Fibroblast of skin of right biceps (primary cell): ENCODE measurements at regions not wholly inside any gene's neighbourhood (a gene's known extent, or its start where the extent isn't known, plus 50 kb on each side); places are given as distances from the start of the nearest gene placed in this dataset.
"Not testable (repeated sequence)": the region's sequence is repeated elsewhere in the genome, so short reads cannot be mapped to it uniquely, and the experiment has no call there.

ENCODE experiments used
- DNase-seq: peaks from one replicate; pipeline ENCODE4 v3.0.0-alpha.2; 2013

DNA sequence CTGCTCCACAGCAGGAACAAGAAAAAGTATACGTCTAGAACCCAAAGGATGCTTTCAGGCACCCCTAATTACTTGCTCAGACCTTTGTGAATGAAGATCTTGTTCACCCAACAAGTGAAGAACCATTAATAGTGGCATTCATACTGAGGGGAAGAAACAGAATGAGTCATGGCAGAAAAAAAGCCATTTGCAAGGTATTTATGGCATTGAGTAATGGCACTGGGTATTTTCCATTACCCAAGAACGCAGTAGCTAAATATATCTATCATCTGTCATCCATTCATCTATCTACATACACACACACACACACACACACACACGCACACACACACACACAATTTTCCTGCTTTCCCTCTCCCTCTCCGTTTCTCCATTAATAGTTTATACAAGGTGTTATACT, 56.4 kb upstream of the XIRP2 start:
- no peak for DNase-seq

DNA sequence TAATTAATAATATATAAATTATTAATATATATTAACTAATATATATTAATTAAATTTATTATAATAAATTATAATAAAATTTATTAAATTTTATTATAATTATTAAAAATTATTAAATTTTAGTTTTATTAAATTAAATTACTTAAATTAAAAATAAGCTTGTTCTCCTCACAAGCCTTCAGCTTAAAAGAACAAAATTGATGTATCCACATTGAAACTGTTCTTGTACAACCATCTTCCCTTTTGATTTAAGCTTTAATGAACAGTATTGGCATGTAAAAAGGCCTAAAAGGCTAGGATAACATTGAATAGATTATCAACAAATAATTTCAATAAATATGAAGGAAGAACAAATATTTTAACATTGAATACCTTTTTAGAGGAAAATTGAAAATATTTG, 62.4 kb upstream of the XIRP2 start:
- no peak for DNase-seq

DNA sequence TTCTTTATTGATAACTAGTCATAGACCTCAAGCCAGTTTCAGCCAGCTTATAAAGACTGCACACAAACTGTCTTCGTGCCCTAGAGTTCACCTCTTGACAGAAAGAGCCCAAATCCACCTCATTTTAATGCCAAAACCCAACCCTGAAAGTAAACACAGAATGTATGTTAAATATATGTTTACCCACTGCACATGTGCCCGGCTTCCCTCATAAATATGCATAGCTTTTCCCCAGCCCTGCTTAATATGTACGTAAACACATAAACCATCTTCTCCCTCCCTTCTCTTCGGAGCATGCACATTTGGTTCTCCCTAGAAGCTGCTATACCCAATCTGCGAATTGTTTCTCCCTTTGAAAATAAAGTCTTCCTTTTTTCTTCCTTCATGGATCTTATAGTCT, 73.9 kb upstream of the XIRP2 start:
- DNase-seq = no peak

DNA sequence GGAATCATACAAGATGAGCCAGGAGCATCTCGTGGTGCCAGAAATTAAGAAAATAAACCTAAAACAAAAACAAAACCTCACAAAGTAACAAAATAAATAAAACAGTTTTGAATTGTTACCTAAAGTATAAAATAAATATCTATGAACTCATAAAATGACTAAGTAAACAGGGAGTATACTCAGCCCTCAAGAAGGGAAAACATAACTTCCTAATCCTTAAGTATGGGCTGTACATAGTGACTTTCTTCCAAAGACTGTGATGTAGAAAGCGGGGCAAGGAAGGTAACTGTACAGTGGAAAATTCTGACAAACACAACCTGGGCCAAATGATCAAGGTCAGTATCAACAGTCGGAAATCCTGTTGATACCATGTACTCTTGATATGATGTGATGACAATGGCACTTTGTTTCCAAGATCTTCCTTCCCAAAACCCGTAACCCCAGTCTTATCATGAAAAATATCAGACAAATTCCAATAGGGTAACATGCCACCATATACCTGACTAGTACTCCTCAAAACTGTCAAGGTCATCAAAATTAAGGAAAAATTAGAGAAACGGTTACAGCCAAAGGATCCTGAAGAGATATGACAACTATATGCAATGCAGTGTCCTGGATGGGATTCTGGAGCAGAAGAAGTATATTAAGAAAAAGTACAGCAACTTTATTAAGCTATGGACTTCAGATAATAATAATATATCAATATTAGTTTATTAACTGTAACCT, 76.0 kb upstream of the XIRP2 start:
- DNase-seq = no peak

DNA sequence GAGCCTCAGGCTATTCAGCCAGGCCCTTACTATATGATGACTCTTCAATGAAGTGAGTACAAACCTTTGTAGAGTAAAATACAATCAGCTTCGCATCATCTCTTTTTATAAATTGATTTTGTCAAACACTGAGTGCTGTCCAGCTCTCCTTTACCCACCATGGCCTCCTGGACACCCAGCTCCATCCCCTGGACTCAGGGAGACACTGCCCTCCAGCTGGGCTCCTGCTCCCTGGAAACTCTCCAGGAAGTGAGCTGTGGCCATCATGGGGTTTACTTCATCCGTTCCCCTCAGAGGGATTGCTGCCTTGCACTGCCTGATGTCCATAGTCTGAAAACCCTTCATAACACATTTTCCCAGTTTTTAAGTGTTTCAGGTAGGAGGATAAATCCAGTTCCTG, 82.5 kb upstream of the XIRP2 start:
- no peak for DNase-seq

DNA sequence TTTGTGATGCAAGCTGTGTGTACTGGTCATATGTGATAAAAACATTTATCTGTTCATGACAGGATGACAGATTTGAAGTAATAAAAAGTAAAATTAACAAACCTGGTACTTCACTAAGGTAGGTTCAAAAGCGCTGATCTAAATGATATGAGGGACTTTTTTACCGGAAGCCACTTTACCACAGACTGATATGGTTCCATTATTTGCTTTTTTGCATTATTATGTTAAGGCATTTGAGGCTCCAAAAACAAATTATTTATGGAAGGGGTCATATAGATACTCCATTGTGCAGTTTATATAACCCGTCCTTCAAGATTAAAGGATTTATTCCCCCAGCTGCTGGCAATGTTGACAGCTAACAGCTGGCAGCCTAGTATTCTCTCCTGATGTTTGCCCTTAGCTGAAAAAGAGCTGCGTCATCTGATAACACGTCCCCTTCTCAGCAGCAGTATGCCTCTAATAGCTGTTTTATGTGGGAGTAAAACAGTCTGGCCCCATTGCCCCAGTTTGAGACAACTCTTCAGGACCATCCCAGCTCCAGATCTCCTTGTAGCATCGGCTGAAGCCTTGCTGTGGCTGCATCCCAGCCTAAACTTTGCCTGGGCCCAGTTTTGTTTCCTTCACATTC, 84.8 kb upstream of the XIRP2 start:
- no peak for DNase-seq

DNA sequence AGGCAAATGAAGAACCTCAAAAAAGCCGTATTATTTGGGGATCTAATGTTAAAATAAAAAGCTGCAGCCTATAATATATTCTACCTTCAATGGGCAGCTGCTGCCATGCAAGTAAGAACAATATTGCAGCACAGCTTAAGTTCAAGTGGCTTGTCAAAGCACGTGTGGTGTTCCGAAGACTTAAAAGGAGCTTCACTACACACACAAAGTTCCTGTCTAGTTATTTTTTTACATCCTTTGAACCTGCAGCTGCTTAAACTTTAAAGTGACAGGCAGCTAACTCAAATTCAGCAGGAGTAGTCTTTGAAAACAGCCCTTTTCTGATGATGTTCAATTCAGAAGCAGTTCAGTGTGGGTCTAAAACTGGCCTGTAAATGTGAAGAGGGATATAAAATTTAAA, 85.8 kb upstream of the XIRP2 start:
- no peak for DNase-seq

DNA sequence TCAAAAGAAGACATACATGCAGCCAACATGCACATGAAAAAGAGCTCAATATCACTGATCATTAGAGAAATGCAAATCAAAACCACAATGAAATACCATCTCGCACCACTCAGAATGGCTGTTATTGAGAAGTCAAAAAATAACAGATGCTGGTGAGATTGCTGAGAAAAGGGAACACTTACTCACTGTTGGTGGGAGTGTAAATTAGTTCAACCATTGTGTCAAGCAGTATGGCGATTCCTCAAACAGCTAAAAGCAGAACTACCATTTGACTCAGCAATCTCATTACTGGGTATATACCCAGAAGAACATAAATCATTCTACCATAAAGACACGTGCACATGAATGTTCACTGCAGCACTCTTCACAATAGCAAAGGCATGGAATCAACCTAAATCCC, 95.5 kb upstream of the XIRP2 start:
- DNase-seq = no peak

DNA sequence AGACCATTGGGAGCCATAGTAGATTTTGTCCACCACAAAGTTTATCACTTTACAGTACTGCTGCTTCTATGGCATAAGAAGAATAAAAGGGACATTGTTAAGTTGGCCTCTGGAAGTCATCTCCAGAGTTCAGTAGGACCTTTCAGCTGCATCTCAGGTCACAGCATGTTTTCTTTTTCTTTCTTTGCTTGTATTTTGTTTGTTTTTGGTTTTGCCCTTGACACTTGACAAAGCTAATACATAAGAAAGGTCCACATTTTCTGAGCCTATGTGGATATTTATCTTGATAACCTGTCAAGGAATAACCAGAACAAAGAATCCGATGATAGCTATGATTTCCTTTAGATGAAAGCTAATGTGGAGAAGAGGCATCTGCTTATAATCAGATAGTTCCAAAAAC, 101.6 kb upstream of the XIRP2 start:
- DNase-seq = no peak

DNA sequence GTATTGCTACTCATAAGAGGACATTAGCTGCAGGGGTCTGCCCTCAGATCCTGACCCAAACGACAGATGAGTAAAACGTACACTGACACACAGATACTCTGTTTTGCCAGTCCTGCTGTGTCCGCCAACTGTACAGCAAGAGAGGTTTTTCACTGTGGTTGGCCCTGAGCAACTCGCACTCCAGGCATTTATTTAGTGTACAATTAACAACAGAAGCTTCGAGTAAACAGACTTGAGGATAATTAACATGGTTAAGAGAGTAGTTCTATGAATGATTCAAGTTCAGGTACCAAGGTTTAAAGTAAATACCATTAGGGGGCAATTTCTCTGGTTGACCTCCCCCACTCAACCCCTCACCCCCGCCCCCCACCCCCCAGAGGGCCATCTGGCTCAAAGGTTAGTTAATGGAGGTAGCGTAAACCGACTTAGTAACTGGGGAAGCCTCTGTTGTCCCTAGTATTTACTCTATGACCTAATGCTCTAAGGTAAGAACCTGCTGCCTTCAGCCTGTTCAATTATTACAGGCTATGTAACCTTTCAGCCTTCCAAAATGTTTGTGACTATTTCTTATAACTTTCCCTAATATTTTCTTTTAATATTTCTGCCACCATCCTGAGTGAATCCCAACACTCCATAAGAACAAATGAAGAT, 103.9 kb upstream of the XIRP2 start:
- no peak for DNase-seq

DNA sequence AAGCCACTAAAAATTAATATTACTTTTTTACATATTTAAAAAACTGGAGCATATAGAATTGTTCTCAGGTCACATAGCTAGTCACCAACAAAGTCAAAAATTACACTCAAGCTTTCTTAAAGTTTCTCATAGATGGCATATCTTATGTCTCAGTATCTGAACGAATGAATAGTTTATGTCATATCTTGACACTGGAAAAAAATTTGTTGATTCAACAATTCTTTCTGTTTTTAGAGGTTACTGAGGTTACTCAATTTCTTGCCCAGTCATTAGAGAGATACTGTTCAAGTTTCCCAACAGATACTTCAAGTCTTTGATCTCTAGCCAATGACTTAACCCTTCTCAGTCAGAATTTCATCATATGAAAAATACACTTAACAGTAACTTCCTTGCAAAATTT, 113.1 kb upstream of the XIRP2 start:
- DNase-seq = no peak

DNA sequence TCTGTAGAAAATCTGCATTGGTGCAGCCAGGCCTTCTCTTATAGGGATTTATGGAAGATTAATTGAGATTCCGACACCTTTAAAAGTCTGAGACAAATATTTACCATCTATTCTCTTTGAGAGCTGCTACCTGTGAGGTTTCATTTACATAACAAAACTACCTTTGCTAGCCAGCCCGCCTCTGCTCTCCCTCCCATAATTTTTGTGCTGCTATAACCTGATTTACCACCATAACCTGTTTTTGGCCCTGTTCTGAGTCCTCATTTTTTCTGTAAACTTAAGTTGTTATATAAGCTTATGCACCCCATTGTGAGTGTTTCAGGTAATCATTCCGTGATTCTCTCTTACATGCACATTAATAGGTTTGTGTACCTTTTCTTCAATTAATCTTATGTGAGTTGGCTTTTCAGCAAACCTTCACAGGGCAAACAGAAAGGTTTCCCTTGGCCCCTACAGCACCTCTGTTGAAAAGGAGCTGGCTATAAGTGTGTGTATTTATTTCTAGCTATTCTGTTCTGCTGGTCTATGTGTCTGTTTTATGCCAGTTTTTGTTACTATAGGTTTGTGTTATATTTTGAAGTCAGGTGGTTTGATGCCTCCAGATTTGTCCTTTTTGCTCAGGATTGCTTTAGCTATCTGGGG, 114.9 kb upstream of the XIRP2 start:
- no peak for DNase-seq

DNA sequence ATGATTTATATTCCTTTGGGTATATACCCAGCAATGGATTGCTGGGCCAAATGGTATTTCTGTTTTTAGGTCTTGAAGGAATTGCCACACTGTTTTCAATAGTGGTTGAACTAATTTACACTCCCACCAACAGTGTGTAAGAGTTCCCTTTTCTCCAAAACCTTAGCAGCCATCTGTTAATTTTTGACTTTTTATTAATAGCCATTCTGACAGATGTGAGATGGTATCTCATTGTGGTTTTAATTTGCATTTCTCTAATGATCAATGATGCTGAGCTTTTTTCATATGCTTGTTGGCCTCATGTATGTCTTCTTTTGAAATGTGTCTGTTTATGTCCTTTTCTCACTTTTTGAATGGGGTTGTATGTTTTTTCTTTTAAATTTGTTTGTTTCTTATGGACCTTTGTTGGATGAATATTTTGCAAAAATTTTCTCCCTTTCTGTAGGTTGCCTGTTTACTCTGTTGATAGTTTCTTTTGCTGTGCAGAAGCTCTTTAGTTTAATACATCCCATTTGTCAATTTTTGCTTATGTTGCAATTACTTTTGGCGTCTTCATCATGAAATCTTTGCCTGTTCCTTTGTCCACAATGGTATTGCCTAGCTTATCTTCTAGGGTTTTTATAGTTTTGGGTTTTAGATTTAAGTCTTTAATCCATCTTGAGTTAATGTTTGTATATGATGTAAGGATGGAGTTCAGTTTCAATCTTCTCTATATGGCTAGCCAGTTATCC, 119.7 kb upstream of the XIRP2 start:
- DNase-seq = no peak

DNA sequence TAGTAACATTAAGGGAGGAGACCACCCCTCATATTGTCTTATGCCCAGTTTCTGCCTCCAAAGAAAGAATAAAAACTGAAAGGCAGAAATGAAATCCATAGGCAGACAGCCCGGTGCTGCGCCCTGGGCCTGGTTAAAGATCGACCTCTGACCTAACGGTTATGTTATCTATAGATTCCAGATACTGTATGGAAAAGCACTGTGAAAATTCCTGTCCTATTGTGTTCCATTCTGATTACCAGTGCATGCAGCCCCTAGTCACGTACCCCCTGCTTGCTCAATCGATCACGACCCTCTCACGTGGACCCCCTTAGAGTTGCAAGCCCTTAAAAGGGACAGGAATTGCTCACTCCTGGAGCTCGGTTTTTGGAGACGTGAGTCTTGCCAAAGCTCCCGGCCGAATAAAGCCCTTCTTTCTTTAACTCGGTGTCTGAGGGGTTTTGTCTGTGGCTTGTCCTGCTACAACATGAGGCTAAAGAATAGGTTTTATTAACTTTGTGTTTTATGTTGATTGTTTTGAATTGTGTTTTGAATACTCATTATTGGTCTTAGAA, 121.4 kb upstream of the XIRP2 start:
- not testable (repeated sequence) for DNase-seq

DNA sequence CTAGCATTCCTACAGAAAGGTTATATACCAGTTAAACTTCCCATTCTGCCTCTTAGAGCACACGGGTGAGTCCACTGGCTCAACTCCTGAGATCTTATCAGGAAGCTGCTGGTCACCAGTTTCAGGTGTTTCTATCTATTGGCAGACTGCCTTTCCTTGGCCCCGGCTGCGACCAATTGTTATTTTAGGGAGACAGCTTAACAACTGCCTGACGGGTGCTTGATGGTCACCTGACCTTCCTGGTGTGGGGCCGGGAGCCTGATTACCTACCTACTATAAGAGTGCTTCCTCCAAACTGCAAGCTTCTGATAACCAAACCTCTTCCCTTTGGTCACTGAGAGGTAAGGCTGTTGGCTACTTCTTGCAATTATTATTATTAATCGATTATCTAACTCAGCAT, 122.1 kb upstream of the XIRP2 start:
- DNase-seq = no peak

DNA sequence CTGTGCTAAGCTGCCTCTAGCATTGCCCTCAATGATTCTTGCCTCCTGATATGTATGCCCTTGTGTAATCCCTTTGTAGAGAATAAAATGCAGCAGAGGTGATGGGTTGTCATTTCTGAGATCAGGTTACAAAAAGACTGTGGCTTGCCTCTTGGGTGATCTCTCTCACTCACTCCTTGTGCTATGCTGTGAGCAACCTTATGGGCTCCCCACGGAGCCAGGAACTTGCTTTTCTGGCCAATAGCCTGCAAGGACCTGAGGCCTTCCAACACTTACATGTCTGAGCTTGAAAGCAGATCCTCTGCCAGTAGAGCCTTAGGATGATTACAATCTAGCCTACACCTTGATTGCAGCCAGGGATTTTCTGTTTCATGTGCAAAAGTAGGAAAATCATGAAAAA, 123.1 kb upstream of the XIRP2 start:
- DNase-seq = no peak

DNA sequence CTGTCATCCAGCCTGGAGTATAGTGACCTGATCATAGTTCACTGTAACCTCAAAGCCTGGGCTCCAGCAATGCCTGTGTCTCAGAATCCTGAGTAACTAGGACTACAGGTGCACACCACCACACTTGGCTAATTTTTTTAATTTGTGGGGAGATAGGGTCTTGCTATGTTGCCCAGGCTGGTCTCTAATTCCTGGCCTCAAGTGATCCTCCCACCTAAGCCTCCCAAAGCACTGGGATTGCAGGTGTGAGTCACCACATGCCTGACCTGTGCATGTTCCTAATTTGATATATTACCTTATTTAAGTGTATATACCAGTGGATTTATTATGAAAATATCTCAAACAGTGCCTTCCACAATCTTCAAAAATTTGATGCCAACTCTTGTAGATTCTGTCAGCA, 123.6 kb upstream of the XIRP2 start:
- DNase-seq = no peak

DNA sequence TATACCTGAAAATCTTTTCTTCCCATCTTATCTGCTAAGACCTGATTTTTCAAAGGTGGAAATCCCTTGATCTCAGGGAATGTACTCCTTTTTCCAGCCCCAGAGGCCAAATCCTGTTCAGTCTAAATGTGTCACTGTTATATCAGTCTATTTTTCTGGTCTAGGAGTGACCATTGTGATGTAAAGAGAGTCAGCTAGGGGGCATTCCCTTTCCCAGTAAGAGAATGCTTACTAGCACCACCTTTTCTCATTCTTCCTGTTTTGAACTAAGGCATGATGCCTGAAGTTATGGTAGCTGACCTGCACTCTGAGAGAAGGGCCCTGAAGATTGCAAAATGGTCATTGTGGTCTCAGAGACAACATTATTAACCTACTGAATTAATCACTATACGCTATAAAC, 124.1 kb upstream of the XIRP2 start:
- no peak for DNase-seq

DNA sequence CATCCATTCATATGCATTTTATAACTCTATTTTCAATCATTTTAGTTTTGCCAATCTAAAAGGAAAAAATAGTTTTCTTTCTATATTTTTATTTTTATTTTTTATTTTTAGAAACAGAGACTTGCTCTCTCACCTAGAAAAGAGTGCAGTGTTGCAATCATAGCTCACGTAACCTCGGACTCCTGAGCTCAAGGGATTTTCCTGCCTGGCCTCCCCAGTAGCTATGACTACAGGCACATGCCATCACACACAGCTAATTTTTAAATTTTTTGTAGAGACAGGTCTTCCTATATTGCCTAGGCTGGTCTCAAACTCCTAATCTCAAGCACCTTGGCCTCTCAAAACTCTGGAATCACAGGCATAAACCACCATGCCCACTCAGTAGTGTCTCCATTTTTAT, 125.5 kb upstream of the XIRP2 start:
- DNase-seq = no peak

DNA sequence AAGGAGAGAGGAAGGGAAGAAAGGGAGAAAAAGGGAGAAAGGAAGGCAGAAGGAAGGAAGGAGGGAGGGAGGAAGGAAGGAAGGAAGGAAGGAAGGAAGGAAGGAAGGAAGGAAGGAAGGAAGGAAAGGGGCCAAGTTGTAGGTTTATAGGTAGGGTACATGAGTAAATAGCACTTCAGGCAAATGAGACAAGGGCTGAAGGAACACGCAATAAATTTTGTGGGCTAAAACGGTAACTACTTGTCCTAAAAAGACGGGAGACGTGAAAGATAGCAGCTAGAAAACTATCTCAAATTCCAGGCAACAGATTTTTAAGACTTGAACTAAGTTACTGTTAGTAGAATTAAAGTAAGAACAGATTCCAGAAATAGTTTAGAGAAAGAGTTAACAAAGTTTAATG, 129.3 kb upstream of the XIRP2 start:
- no peak for DNase-seq

DNA sequence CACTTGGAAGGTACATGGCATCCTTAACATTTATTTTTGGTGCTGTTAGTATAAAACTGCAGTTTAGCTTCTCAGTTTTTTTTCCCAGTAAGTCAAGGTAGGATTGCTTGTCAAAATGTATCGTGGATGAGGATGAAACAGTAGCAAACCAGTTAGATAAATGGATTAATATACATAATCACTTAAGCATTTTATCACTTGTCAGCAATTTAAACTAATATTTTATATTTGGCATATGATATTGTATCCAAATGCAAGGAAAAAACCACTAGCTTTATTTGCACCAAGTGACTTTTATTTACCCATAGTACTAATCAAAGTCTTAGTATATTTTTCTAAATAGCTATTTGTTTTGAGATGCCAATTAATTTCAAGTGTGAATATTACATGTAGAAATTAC, 137.7 kb upstream of the XIRP2 start:
- DNase-seq = no peak

DNA sequence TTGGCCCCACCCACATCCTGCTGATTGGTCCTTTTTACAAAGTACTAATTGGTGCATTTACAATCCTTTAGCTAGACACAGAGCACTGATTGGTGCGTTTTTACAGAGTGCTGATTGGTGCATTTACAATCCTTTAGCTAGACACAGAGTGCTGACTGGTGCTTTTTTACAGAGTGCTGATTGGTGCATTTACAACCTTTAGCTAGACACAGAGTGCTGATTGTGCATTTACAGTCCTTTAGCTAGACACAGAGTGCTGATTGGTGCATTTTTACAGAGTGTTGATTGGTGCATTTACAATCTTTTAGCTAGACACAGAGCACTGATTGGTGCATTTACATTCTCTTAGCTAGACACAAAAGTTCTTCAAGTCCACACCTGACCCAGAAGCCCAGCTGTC, 144.2 kb upstream of the XIRP2 start:
- not testable (repeated sequence) for DNase-seq

DNA sequence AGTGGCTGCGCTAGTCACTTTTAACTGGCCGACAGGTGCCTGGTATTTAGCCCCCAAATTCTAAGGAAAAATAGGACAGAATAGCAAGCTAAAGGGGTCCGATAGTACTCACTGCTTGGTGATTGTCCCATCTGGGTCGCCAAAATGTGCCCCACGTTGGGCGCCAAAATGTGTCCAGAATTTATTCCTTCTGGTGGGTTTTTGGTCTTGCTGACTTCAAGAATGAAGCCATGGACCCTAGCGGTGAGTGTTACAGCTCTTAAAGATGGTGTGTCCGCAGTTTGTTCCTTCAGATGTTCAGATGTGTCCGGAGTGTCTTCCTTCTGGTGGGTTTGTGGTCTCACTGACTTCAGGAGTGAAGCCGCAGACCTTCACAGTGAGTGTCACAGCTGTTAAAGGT, 144.8 kb upstream of the XIRP2 start:
- DNase-seq = peak; percentile 23
